ENCODE measurements at regions not wholly inside any gene's neighbourhood (a gene's known extent, or its start where the extent isn't known, plus 50 kb on each side); places are given as distances from the start of the nearest gene placed in this dataset.

GRCh38 chr15:47066392-47066791, 650.9 kb upstream of the SEMA6D start:
- TF ChIP-seq ZNF639 (CRISPR knock-in tag; conservative IDR thresholded peaks at IDR 0.05) (no peak), CTCF (CRISPR knock-in tag; IDR thresholded peaks at IDR 0.05) (no peak), PHF8 (CRISPR knock-in tag; IDR thresholded peaks at IDR 0.05) (no peak)
